SK-N-SH (cell line): ENCODE measurements at regions not wholly inside any gene's neighbourhood (a gene's known extent, or its start where the extent isn't known, plus 50 kb on each side); places are given as distances from the start of the nearest gene placed in this dataset.

Source experiments
- CTCF ChIA-PET: fragments of 300-600, 350-600 bp; formaldehyde crosslinking; extraction: SDS; loops from one replicate; lab custom pipeline; 2021; lab: Yijun Ruan, JAX
- POLR2A ChIA-PET: fragments of 350-600 bp; sonication (Branson Sonifier 250); formaldehyde crosslinking; extraction: SDS; loops from one replicate; lab custom pipeline; 2020; ENCODE audit warnings: antibody characterized with exemption, inconsistent platforms; lab: Yijun Ruan, JAX
- DNase-seq: peaks from one replicate; pipeline ENCODE4 v3.0.0; 2012
- H2AFZ ChIP-seq: fragments of 200-600 bp; sonication (generic); 2 replicates; pipeline ENCODE4 v1.8.1; 2016; ENCODE audit warnings: antibody characterized with exemption, mild to moderate bottlenecking, low read depth
- H3F3A ChIP-seq: fragments of 200-600 bp; sonication (generic); replicated peaks from 2 replicates; pipeline ENCODE3; 2016; ENCODE audit warnings: antibody characterized with exemption, mild to moderate bottlenecking; ENCODE audit not compliant: insufficient read depth
- H3K27ac ChIP-seq, 2 experiments: fragments of 200-500 bp in 1 of 2; fragments of 200-600 bp in 1 of 2; sonication (Bioruptor generic) in 1 of 2; sonication (generic), shearing (Covaris generic) in 1 of 2; 2 replicates each; pipeline versions ENCODE4 v1.5.1 to v1.6.1; 2014 to 2016; ENCODE audit warnings: low read depth in 2 of 2, inconsistent platforms in 1 of 2, low read length in 1 of 2, mild to moderate bottlenecking in 1 of 2, mixed read lengths in 1 of 2
- H3K27me3 ChIP-seq: fragments of 200-600 bp; sonication (generic), shearing (Covaris generic); 2 replicates; pipeline ENCODE4 v1.6.1; 2016; ENCODE audit warnings: mixed run types; ENCODE audit not compliant: insufficient read depth
- H3K36me3 ChIP-seq, 2 experiments: fragments of 200-500 bp in 1 of 2; fragments of 200-600 bp in 1 of 2; sonication (Bioruptor generic) in 1 of 2; sonication (generic) in 1 of 2; replicated peaks in 1 of 2; 2 replicates each; pipeline versions ENCODE3 to v1.5.1; 2014 to 2016; ENCODE audit warnings: low read length in 1 of 2, mild to moderate bottlenecking in 1 of 2; ENCODE audit not compliant: insufficient read depth in 2 of 2, control insufficient read depth in 1 of 2
- H3K4me1 ChIP-seq, 2 experiments: fragments of 200-500 bp in 1 of 2; fragments of 200-600 bp in 1 of 2; sonication (Bioruptor generic) in 1 of 2; sonication (generic), shearing (Covaris generic) in 1 of 2; 2 replicates each; pipeline versions ENCODE4 v1.5.1 to v1.6.1; 2014 to 2016; ENCODE audit warnings: low read depth in 1 of 2, low read length in 1 of 2, mixed run types in 1 of 2; ENCODE audit not compliant: insufficient read depth in 2 of 2, control insufficient read depth in 1 of 2
- H3K4me2 ChIP-seq: fragments of 200-600 bp; sonication (generic), shearing (Covaris generic); 2 replicates; pipeline ENCODE4 v1.6.1; 2017; ENCODE audit warnings: mixed run types
- H3K4me3 ChIP-seq, 2 experiments: fragments of 200-500 bp in 1 of 2; fragments of 200-600 bp in 1 of 2; sonication (Bioruptor generic) in 1 of 2; sonication (generic), shearing (Covaris generic) in 1 of 2; 2 replicates each; pipeline versions ENCODE4 v1.5.1 to v1.8.1; 2014 to 2016; ENCODE audit warnings: low read depth in 2 of 2, inconsistent platforms in 1 of 2, low read length in 1 of 2, mild to moderate bottlenecking in 1 of 2, mixed read lengths in 1 of 2, moderate library complexity in 1 of 2
- H3K79me2 ChIP-seq: fragments of 200-600 bp; sonication (generic); 2 replicates; pipeline ENCODE4 v1.8.1; 2017; ENCODE audit warnings: mild to moderate bottlenecking; ENCODE audit not compliant: insufficient read depth
- H3K9ac ChIP-seq: fragments of 200-600 bp; sonication (generic); 2 replicates; pipeline ENCODE4 v1.6.1; 2017; ENCODE audit warnings: mixed run types
- H3K9me2 ChIP-seq: fragments of 200-600 bp; sonication (generic); 2 replicates; pipeline ENCODE4 v1.6.1; 2017; ENCODE audit warnings: mixed run types
- H3K9me3 ChIP-seq: fragments of 200-600 bp; sonication (generic); 2 replicates; pipeline ENCODE4 v1.6.1; 2017; ENCODE audit warnings: mixed run types, mild to moderate bottlenecking, moderate library complexity
- H4K20me1 ChIP-seq: fragments of 200-600 bp; sonication (generic); 2 replicates; pipeline ENCODE4 v1.6.1; 2017; ENCODE audit warnings: mild to moderate bottlenecking, mixed run types; ENCODE audit not compliant: insufficient read depth
- CHD2 ChIP-seq: fragments of 150-350 bp; IDR thresholded peaks from 2 replicates; pipeline ENCODE4 v1.6.1; 2018; ENCODE audit warnings: low read length; ENCODE audit not compliant: partially characterized antibody
- CTCF ChIP-seq: fragments of 200-600 bp; sonication (generic); IDR thresholded peaks from 2 replicates; pipeline ENCODE4 v1.6.1; 2017; ENCODE audit warnings: antibody characterized with exemption, mild to moderate bottlenecking, moderate library complexity
- ELF1 ChIP-seq: IDR thresholded peaks from 2 replicates; pipeline ENCODE4 v1.4.0; 2012
- EP300 ChIP-seq, 2 experiments: IDR thresholded peaks; 2 replicates each; pipeline versions ENCODE4 v1.4.0 to v1.6.1; 2012; ENCODE audit warnings: borderline replicate concordance in 1 of 2, low read depth in 1 of 2, low read length in 1 of 2
- EZH2phosphoT487 ChIP-seq: fragments of 200-600 bp; sonication (generic); IDR thresholded peaks from 2 replicates; pipeline ENCODE4 v1.6.1; 2017; ENCODE audit warnings: low read depth, mixed run types, mild to moderate bottlenecking, antibody characterized with exemption, moderate library complexity, borderline replicate concordance
- FOXJ3 ChIP-seq: sonication (generic); formaldehyde crosslinking; IDR thresholded peaks from 2 replicates; pipeline ENCODE4 v1.5.1; 2020; ENCODE audit warnings: mild to moderate bottlenecking, missing genetic modification reagents
- IRF3 ChIP-seq: fragments of 150-350 bp; IDR thresholded peaks from 2 replicates; pipeline ENCODE4 v1.6.1; 2016; ENCODE audit warnings: mild to moderate bottlenecking, low read depth, low read length
- MAX ChIP-seq: IDR thresholded peaks from 2 replicates; pipeline ENCODE4 v1.4.0; 2012; ENCODE audit warnings: low read depth
- MXI1 ChIP-seq: IDR thresholded peaks from 2 replicates; pipeline ENCODE4 v1.6.1; 2012; ENCODE audit warnings: mild to moderate bottlenecking, low read depth, low read length, improper control_type of control experiment
- NRF1 ChIP-seq: IDR thresholded peaks from 2 replicates; pipeline ENCODE4 v1.6.1; 2012; ENCODE audit warnings: low read depth, mild to moderate bottlenecking, low read length
- PBX3 ChIP-seq: IDR thresholded peaks from 2 replicates; pipeline ENCODE4; 2012
- POLR2AphosphoS5 ChIP-seq: IDR thresholded peaks from 2 replicates; pipeline ENCODE4 v1.6.1; 2012; ENCODE audit warnings: low read depth, low read length
- RAD21 ChIP-seq: IDR thresholded peaks from 2 replicates; pipeline ENCODE4 v1.6.1; 2012; ENCODE audit warnings: mild to moderate bottlenecking, low read length
- RFX5 ChIP-seq: IDR thresholded peaks from 2 replicates; pipeline ENCODE4 v1.6.1; 2012; ENCODE audit warnings: mild to moderate bottlenecking, improper control_type of control experiment, low read length
- SIN3A ChIP-seq: IDR thresholded peaks from 2 replicates; pipeline ENCODE4 v1.6.1; 2012; ENCODE audit warnings: low read depth, mild to moderate bottlenecking, low read length, moderate library complexity, borderline replicate concordance
- SMC3 ChIP-seq: IDR thresholded peaks from 2 replicates; pipeline ENCODE4 v1.6.1; 2012; ENCODE audit warnings: low read depth, low read length, improper control_type of control experiment
- TAF1 ChIP-seq: IDR thresholded peaks from 2 replicates; pipeline ENCODE4 v1.6.1; 2012; ENCODE audit warnings: low read depth, mild to moderate bottlenecking, low read length, moderate library complexity, borderline replicate concordance
- TEAD4 ChIP-seq: IDR thresholded peaks from 2 replicates; pipeline ENCODE4 v1.4.0; 2012; ENCODE audit warnings: mild to moderate bottlenecking, borderline replicate concordance; ENCODE audit not compliant: insufficient read depth
- USF2 ChIP-seq: fragments of 150-350 bp; IDR thresholded peaks from 2 replicates; pipeline ENCODE4 v1.6.1; 2017; ENCODE audit warnings: antibody characterized with exemption, low read length, low read depth, borderline replicate concordance
- ZBTB33 ChIP-seq: IDR thresholded peaks from 2 replicates; pipeline ENCODE4 v1.4.0; 2012; ENCODE audit warnings: low read depth, borderline replicate concordance
- WGBS: methylation state at CpG from one replicate; pipeline ENCODE4 v1.1.6; 2017; ENCODE audit warnings: low lambda C conversion rate; 5-methylcytosine and 5-hydroxymethylcytosine counted together

- no peak for TF ChIP-seq EZH2phosphoT487
- no peak for TF ChIP-seq MAX
Measured at GRCh38 chr10:60532696-60533468, 143.2 kb upstream of the ANK3 start (continued).

GRCh38 chr10:60531006-60531405, 141.3 kb upstream of the ANK3 start:
- Histone ChIP-seq H4K20me1 (no peaks in the 10 kb centered on the region), H3K9me3 (no peaks in the 10 kb centered on the region), H3K79me2 (no peaks in the 10 kb centered on the region), H3K9me2 (no peaks in the 10 kb centered on the region), H3F3A (peaks cover 8% of the 10 kb centered on the region), H3K4me2 (no peak overlapping the region), H3K36me3 (no peaks in the 10 kb centered on the region), H2AFZ (no peak overlapping the region), H3K4me3 (no peak overlapping the region), H3K4me1 (peaks cover 0 to 9% of the 10 kb centered on the region in 2 experiments; a peak in 2 of 4 replicates), H3K9ac (no peak overlapping the region), H3K27me3 (no peaks in the 10 kb centered on the region), H3K27ac (no peak overlapping the region)
- 87% methylated on average over 2 of the region's 2 CpGs for WGBS
- TF ChIP-seq MXI1: no peak
- no peak for TF ChIP-seq FOXJ3
- no peak for TF ChIP-seq PBX3
- TF ChIP-seq TAF1: no peak
- no peak for TF ChIP-seq USF2
- no peak for TF ChIP-seq CTCF
- TF ChIP-seq SMC3: no peak
- no peak for TF ChIP-seq NRF1
- no peak for TF ChIP-seq EP300 (IDR thresholded peaks at IDR 0.05; ENCODE audit: borderline replicate concordance in 1 of 2, low read depth in 1 of 2, low read length in 1 of 2)
- no peak for TF ChIP-seq IRF3
- no peak for TF ChIP-seq POLR2AphosphoS5
- TF ChIP-seq CHD2: no peak
- TF ChIP-seq ELF1: no peak
- no peak for TF ChIP-seq RFX5
- TF ChIP-seq TEAD4: no peak
- no peak for TF ChIP-seq SIN3A
- no peak for TF ChIP-seq RAD21
- no peak for TF ChIP-seq ZBTB33
- DNase-seq: no peak
- ChIA-PET CTCF (interaction anchor here (1.5 kb wide), 1 partner anchor 10 kb away, joined by 4 read pairs; no protein-coding TSS in a partner anchor), POLR2A (no interaction called here)
